ENCODE measurements at regions not wholly inside any gene's neighbourhood (a gene's known extent, or its start where the extent isn't known, plus 50 kb on each side); places are given as distances from the start of the nearest gene placed in this dataset.

DNA sequence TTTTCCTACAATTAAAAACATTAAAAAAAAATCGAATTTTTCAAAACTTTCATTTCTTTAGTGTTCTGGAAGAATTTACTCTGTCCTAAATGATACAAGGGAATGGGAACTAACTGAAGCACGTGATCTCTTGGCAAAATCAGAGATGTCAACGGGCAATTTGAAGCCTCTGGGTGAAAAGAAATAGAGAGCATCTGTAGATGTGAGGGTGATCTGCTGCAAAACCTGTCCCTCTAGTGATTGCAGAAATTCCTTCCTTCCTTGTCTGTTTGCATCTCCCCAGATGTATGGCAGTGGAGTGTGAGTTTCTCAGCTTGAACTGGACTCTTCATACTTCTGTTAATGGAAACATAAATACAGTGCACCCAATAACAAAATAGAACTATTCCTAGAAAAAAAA lies 100.5 kb upstream of the S1PR1 start (continued):
- TF ChIP-seq ZNF138 (CRISPR knock-in tag; IDR thresholded peaks at IDR 0.05; ENCODE audit: low read depth): no peak
- TF ChIP-seq ZNF468 (CRISPR knock-in tag; IDR thresholded peaks at IDR 0.05): no peak
- no peak for TF ChIP-seq SMAD3 (CRISPR knock-in tag; IDR thresholded peaks at IDR 0.05)
- TF ChIP-seq ZNF30 (CRISPR knock-in tag; IDR thresholded peaks at IDR 0.05): no peak
- no peak for TF ChIP-seq ZNF737 (CRISPR knock-in tag; IDR thresholded peaks at IDR 0.05; ENCODE audit: borderline replicate concordance)
- TF ChIP-seq ZNF143 (CRISPR knock-in tag; IDR thresholded peaks at IDR 0.05): no peak

DNA sequence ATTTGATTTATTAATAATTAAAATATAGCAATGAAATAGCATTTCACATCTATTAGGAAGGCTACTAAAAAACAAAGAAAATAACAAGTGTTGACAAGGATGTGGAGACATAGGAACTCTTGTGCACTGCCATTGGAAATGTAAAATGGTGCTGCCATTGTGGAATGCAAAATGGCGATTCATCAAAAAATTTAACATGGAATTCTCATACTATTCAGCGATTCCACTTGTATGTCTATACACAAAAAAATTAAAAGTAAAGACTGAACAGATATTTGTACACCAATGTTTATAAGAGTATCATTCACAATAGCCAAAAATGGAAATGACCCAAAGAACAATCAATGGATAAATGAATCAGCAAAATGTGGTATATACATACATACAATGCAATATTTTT lies 101.3 kb upstream of the S1PR1 start:
- FAIRE-seq (no peak), ATAC-seq (no peak), DNase-seq (ENCODE audit: low spot score) (no peak)
- ChIA-PET CTCF (ENCODE audit: low intra/inter-chr PET ratio, low total read pairs) (no interaction called here), POLR2A (no interaction called here)
- no peak overlapping the region for H2AFZ ChIP-seq (ENCODE audit: low read length)
- intact Hi-C loops (cut with micrococcal nuclease; ENCODE audit: unreplicated experiment): loop anchor here (5.0 to 10.0 kb wide), 3 partner anchors 99 to 188 kb away; partner anchors contain the start of gene S1PR1
- H4K20me1 ChIP-seq (ENCODE audit: insufficient read depth, low read length): no peaks in the 10 kb centered on the region
- no peak overlapping the region for H3K27ac ChIP-seq (ENCODE audit: extremely low read length, insufficient read depth, low read length)
- H3K4me3 ChIP-seq (replicated peaks in 1 of 3; ENCODE audit: insufficient read depth in 1 of 3, low read depth in 2 of 3, low read length in 3 of 3): no peak overlapping the region
- no peak overlapping the region for H3K9ac ChIP-seq (ENCODE audit: insufficient read depth, low read depth, low read length)
- 95% methylated on average over 2 of the region's 2 CpGs for WGBS (ENCODE audit: low lambda C conversion rate)
- in situ Hi-C loops (cut with HindIII; ENCODE audit: extremely low pct_ligation_motif_present, low pct_unique_long_range_greater_than_20kb): no loop called here
- H3K4me2 ChIP-seq (ENCODE audit: low read depth, low read length): no peak overlapping the region; the same call in 1 of the 2 replicates
- H3K4me1 ChIP-seq (ENCODE audit: insufficient read depth, low read length): peaks cover 59% of the 10 kb centered on the region
- H3K27me3 ChIP-seq (ENCODE audit: control insufficient read depth in 1 of 2, insufficient read depth in 2 of 2, low read length in 2 of 2): 0 out of 5 replicates have a peak, but pooled peaks cover 0 to 1% of the 10 kb centered on the region in 2 experiments
- peak; percentile 46; the same call in 1 of the 2 replicates for TF ChIP-seq ZNF7 (CRISPR knock-in tag; IDR thresholded peaks at IDR 0.05)
- peak; percentile 39 to 70 for TF ChIP-seq MAFK (conservative IDR thresholded peaks at IDR 0.05 in 1 of 2, IDR thresholded peaks at IDR 0.05 in 1 of 2; ENCODE audit: low read length in 2 of 2)
- peak; percentile 58 for TF ChIP-seq MAFF (IDR thresholded peaks at IDR 0.05; ENCODE audit: low read depth, low read length)
- no peak for TF ChIP-seq ZNF83 (CRISPR knock-in tag; IDR thresholded peaks at IDR 0.05; ENCODE audit: borderline replicate concordance)
- no peak for TF ChIP-seq SUZ12 (IDR thresholded peaks at IDR 0.05; ENCODE audit: low read depth, low read length)
- TF ChIP-seq ARNT (IDR thresholded peaks at IDR 0.05): no peak
- no TSS peak for BruUV-seq (replicated peaks)
- no peaks in the 10 kb centered on the region for H3K36me3 ChIP-seq (replicated peaks in 1 of 2; ENCODE audit: control insufficient read depth in 1 of 2, insufficient read depth in 2 of 2, low read length in 2 of 2)
- H3K79me2 ChIP-seq (ENCODE audit: insufficient read depth, low read length): no peaks in the 10 kb centered on the region
- no peaks in the 10 kb centered on the region for H3K9me3 ChIP-seq (ENCODE audit: low read length)

All from HepG2 (cell line).